ENCODE measurements at regions not wholly inside any gene's neighbourhood (a gene's known extent, or its start where the extent isn't known, plus 50 kb on each side); places are given as distances from the start of the nearest gene placed in this dataset.

DNA sequence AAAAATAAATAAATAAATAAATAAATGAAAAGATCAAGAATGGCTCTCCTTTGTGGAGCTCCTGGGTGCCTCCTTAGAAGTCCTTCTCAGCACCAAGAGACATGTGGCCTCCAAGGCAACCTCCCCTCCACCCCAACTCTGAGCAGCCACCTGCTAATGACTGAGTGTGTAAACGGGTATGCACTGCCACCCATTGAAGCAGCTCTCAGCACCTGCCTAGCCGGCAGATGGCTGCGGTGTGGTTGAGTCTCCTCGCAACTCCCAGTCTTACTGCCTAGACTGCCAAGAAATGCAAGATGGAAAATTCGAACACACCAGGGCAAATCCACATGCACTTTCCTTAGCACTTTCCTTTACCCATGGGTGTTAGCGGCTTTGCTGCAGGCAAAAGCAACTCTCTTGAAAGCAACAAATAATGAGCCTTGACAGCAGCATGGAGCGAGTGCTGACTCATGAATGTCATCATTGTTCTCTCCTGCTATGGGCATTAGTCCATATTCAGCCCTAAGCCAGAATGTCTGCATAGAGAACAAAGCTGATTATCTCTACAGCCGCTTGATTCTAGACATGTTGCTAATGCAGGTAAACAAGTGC is 913.9 kb upstream of the AUTS2 start:
- Histone ChIP-seq H3K9ac (ENCODE audit: low read depth, low read length) (no peak overlapping the region), H4K20me1 (ENCODE audit: insufficient read depth, low read length) (no peaks in the 10 kb centered on the region), H2AFZ (ENCODE audit: low read depth, low read length) (no peak overlapping the region), H3K27me3 (ENCODE audit: insufficient read depth, low read length, poor library complexity) (no peaks in the 10 kb centered on the region), H3K27ac (ENCODE audit: low read length) (no peak overlapping the region), H3K9me3 (ENCODE audit: insufficient read depth, low read length, severe bottlenecking) (no peaks in the 10 kb centered on the region), H3K4me1 (ENCODE audit: insufficient read depth, low read length) (no peaks in the 10 kb centered on the region), H3K4me3 (ENCODE audit: low read depth in 1 of 2, low read length in 2 of 2) (no peak overlapping the region), H3K36me3 (ENCODE audit: insufficient read depth, low read length) (no peaks in the 10 kb centered on the region), H3K79me2 (ENCODE audit: insufficient read depth, low read length) (no peaks in the 10 kb centered on the region), H3K4me2 (ENCODE audit: insufficient read depth, low read length) (no peak overlapping the region)
- TF ChIP-seq, protein P1, sequence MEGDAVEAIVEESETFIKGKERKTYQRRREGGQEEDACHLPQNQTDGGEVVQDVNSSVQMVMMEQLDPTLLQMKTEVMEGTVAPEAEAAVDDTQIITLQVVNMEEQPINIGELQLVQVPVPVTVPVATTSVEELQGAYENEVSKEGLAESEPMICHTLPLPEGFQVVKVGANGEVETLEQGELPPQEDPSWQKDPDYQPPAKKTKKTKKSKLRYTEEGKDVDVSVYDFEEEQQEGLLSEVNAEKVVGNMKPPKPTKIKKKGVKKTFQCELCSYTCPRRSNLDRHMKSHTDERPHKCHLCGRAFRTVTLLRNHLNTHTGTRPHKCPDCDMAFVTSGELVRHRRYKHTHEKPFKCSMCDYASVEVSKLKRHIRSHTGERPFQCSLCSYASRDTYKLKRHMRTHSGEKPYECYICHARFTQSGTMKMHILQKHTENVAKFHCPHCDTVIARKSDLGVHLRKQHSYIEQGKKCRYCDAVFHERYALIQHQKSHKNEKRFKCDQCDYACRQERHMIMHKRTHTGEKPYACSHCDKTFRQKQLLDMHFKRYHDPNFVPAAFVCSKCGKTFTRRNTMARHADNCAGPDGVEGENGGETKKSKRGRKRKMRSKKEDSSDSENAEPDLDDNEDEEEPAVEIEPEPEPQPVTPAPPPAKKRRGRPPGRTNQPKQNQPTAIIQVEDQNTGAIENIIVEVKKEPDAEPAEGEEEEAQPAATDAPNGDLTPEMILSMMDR (IDR thresholded peaks at IDR 0.05; ENCODE audit: borderline replicate concordance, extremely low read depth, low read length, poor library complexity, severe bottlenecking): no peak
- TF ChIP-seq EZH2 (IDR thresholded peaks at IDR 0.05; ENCODE audit: borderline replicate concordance, low read depth, low read length, severe bottlenecking): no peak
- no peak for ATAC-seq (ENCODE audit: insufficient read depth, low read depth)
- DNase-seq: no peak

DNA sequence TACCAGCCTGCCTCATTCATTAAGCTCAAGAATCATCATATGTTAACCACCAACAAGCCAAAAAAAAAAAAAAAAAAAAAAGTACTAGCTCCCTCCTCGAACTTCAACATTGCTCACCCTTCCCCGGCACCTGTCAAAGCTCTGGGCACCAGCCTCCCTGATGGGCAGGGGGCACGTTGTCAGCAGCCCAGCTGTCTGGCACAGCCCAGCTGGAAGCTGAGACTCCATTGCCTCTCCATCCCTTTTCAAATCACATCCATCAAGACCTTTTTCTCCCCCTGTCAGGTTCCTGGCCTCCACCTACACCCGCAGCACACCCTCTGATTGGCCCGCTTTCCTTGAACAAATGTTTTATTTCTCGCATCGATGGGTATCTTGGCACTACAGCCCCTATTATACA is 913.3 kb upstream of the AUTS2 start:
- H3K4me2 ChIP-seq (ENCODE audit: insufficient read depth, low read length): no peak overlapping the region
- no peak overlapping the region for H2AFZ ChIP-seq (ENCODE audit: low read depth, low read length)
- no peaks in the 10 kb centered on the region for H3K36me3 ChIP-seq (ENCODE audit: insufficient read depth, low read length)
- no peaks in the 10 kb centered on the region for H3K4me1 ChIP-seq (ENCODE audit: insufficient read depth, low read length)
- TF ChIP-seq, protein P1 (IDR thresholded peaks at IDR 0.05; ENCODE audit: borderline replicate concordance, extremely low read depth, low read length, poor library complexity, severe bottlenecking): no peak
- no peak for TF ChIP-seq EZH2 (IDR thresholded peaks at IDR 0.05; ENCODE audit: borderline replicate concordance, low read depth, low read length, severe bottlenecking)
- H3K27me3 ChIP-seq (ENCODE audit: insufficient read depth, low read length, poor library complexity): no peaks in the 10 kb centered on the region
- H3K4me3 ChIP-seq (ENCODE audit: low read depth in 1 of 2, low read length in 2 of 2): no peak overlapping the region
- no peaks in the 10 kb centered on the region for H4K20me1 ChIP-seq (ENCODE audit: insufficient read depth, low read length)
- no peak overlapping the region for H3K27ac ChIP-seq (ENCODE audit: low read length)
- H3K9me3 ChIP-seq (ENCODE audit: insufficient read depth, low read length, severe bottlenecking): no peaks in the 10 kb centered on the region
- no peak overlapping the region for H3K9ac ChIP-seq (ENCODE audit: low read depth, low read length)
- ATAC-seq (ENCODE audit: insufficient read depth, low read depth) (no peak), DNase-seq (no peak)
- H3K79me2 ChIP-seq (ENCODE audit: insufficient read depth, low read length): no peaks in the 10 kb centered on the region

DNA sequence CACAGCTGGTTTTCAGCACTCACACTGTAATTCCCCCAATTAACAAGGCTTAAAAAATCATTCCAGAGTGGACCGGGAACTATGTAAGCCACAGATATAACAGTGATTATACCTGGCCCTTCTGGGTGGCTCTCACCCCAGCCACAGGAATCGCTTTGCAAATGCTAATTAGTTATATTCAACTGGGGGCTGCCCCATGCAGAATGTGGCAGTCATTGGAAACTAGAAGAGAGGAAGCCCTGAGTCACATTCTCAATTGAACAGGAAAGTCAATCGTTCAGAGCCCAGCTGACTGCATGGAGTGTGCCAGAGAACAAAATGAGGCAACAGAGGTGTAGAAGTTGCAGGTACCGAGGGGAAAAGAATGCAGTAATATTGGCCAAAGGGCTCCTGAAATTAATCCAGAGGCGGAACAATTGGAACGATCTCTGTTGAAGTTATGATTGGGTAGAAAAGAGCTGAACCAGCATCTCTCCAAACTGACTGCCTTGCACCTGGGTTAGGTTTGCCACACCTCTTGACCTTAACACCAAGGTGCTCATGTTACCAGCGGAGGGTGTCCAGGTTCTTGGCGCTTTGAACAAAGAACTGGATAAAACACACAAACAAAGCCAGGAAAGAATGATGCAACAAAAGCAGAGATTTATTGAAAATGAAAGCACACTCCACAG is 909.7 kb upstream of the AUTS2 start:
- Histone ChIP-seq H3K27ac (ENCODE audit: low read length) (no peak overlapping the region), H3K4me2 (ENCODE audit: insufficient read depth, low read length) (no peak overlapping the region), H3K36me3 (ENCODE audit: insufficient read depth, low read length) (no peaks in the 10 kb centered on the region), H3K27me3 (ENCODE audit: insufficient read depth, low read length, poor library complexity) (no peaks in the 10 kb centered on the region), H3K4me3 (ENCODE audit: low read depth in 1 of 2, low read length in 2 of 2) (no peak overlapping the region), H3K9ac (ENCODE audit: low read depth, low read length) (no peak overlapping the region), H3K79me2 (ENCODE audit: insufficient read depth, low read length) (no peaks in the 10 kb centered on the region), H3K4me1 (ENCODE audit: insufficient read depth, low read length) (no peaks in the 10 kb centered on the region), H3K9me3 (ENCODE audit: insufficient read depth, low read length, severe bottlenecking) (no peaks in the 10 kb centered on the region), H2AFZ (ENCODE audit: low read depth, low read length) (no peak overlapping the region), H4K20me1 (ENCODE audit: insufficient read depth, low read length) (no peaks in the 10 kb centered on the region)
- TF ChIP-seq, protein P1 (IDR thresholded peaks at IDR 0.05; ENCODE audit: borderline replicate concordance, extremely low read depth, low read length, poor library complexity, severe bottlenecking): no peak
- no peak for TF ChIP-seq EZH2 (IDR thresholded peaks at IDR 0.05; ENCODE audit: borderline replicate concordance, low read depth, low read length, severe bottlenecking)
- DNase-seq (no peak), ATAC-seq (ENCODE audit: insufficient read depth, low read depth) (no peak)

Data from DND-41 (cell line).